NCI-H526 treated with DMSO at 0.1 percent for 48 hours (cell line): ENCODE measurements at regions not wholly inside any gene's neighbourhood (a gene's known extent, or its start where the extent isn't known, plus 50 kb on each side); places are given as distances from the start of the nearest gene placed in this dataset.
"Not testable (repeated sequence)": the region's sequence is repeated elsewhere in the genome, so short reads cannot be mapped to it uniquely, and the experiment has no call there.

Experiments
- DNase-seq: peaks from one replicate; lab custom pipeline; 2025; lab: John Stamatoyannopoulos, UW

- DNase-seq, result no peak
These were observed 99.5 kb downstream of the FMR1NB start for GRCh38 chrX:148080593-148080992.

GRCh38 chrX:148084611-148085010 is 103.5 kb downstream of the FMR1NB start:
- DNase-seq, result no peak

DNA sequence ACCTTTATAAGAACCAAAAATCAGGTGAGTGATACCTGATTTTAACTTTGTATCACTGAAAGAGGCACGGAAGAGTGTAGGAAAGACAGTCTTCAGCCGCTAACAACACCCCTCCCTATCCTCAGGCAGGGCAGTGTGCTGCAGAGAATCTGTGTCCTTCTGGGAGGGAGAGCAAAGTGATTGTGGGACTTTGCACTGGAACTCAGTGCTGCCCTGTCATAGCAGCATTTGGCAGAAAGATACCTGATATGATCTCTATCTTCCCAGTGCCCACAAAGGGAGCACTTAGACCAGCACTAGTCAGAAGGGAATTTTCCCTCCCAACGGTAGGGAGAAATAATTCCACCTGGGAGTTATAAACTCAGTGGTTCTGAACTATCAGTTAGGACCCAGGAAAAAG is 139.0 kb downstream of the FMR1NB start:
- no peak for DNase-seq

GRCh38 chrX:148120999-148121623 is 140.0 kb downstream of the FMR1NB start:
- no peak for DNase-seq

- DNase-seq, result not testable (repeated sequence)
These were observed 147.9 kb downstream of the FMR1NB start for GRCh38 chrX:148128872-148129505.

- DNase-seq, result peak; percentile 4
These were observed 152.1 kb downstream of the FMR1NB start for GRCh38 chrX:148133105-148133725.

GRCh38 chrX:148134578-148134977 is 153.4 kb downstream of the FMR1NB start:
- peak; percentile 36 for DNase-seq

DNA sequence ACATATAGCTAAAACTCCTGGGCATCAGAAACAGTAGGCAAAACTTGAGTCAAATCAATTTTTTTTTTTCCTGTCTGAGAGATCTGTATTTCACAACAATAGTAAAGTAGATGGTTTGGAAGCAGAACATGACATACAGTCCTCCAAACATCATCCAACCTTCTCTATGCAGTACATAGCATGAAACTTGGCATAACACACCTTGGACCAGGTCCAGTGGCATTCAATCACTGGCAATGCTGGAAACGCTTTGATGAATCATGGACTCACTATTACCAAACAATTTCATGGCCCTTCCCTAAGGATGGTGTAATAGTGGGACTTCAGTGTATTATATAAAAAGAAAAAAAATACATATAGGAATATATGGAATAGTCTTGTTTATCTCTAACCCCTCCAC is 154.6 kb downstream of the FMR1NB start:
- DNase-seq, result no peak

GRCh38 chrX:148146121-148146520 is 165.0 kb downstream of the FMR1NB start:
- no peak for DNase-seq

GRCh38 chrX:148156986-148157385 is 175.8 kb downstream of the FMR1NB start:
- DNase-seq, result no peak

DNA sequence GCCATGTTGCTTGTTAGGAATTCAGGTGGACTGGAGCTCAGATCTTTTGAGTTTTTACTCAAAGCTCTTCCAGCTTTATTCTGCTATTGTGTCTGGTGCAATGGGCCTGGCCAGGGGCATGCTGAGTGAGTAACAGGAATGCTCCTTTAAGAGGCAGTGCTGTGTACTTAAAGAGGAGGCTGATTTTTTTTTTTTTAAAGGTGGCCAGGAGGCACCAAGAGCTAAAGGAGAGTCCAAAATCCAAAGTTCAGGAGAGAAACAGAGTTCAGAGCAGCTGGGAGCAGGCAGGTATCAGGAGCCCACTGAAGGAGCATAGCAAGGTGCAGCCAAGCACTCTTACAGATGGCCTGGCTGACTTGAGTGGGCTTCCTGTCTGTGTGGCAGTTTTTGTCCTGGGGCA is 178.7 kb downstream of the FMR1NB start:
- no peak for DNase-seq

DNA sequence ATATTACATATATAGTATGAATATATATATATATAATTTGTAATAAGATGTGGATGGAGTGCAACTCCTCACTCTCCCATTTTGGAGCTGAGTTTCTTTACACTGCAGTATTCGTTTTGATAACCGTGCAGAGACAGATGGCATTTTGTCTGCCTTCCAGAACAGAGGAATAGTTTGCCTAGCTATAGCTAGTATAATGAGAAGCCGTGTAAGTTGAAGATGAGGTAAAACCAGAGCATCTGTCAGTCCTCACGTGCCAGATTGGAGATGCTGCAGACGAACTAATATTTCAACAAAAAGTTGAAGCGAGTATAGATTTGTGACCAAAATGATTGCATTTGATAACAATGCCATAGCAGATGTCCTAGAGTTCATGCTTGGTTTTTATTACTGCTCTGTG is 180.6 kb downstream of the FMR1NB start:
- DNase-seq, result no peak

GRCh38 chrX:148185631-148186030 is 204.5 kb downstream of the FMR1NB start:
- no peak for DNase-seq

GRCh38 chrX:148192547-148192946 is 211.4 kb downstream of the FMR1NB start:
- no peak for DNase-seq

- no peak for DNase-seq
These were observed 212.6 kb downstream of the FMR1NB start for GRCh38 chrX:148193759-148194158.

DNA sequence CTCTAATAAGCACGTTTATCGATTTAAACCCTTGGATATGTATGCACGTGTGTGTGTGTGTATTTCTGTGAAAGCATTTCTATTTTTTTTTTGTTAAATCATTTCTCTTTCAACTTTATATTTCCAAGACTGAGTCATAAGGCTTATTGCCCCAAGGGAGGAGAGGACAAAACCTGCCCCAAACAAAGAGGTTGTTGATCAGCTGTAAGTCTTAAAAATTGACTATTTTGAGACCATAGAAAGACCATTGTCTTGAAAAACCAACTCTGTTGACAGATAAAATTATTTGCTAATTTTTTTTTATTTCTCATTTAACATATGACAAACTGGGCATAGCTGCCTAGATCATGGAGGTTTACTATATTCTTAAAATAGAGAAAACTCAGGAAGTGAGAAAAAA is 222.4 kb downstream of the FMR1NB start:
- DNase-seq, result no peak

DNA sequence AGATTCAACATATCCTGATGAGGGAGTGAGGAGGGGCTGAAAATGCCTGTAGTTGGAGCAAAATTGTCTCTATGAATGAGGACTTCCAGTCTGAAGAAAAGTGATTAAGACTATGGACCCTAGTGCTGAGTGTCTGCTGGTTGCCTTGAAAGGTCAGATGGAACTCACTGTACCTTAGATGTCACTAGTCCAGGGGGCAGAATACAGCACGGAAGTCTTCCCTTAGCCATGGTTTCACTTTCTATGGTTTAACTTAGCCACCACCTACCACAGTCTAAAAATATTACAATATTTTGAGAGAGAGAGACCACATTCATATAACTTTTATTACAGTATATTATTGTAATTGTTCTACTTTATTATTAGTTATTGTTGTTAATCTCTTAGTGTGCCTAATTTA is 223.1 kb downstream of the FMR1NB start:
- no peak for DNase-seq

GRCh38 chrX:148214786-148215185 is 233.6 kb downstream of the FMR1NB start:
- DNase-seq, result no peak

DNA sequence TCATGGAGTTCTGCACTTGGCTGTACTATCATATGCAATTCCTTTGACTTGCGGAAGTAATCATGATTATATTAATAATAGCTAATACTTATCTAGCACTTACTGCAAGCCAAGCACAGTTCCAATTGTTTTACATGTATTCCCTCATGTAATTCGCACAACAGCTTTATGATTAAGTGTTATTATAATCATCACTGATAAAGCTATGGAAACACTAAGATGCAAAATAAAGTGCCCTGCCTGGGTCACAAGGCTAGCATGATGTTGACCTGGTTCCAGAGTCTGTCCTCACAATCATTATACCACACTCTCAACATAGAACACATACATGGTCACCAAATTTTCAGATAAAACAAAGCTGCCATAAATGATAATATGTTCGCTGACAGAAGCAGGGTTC is 234.6 kb downstream of the FMR1NB start:
- DNase-seq, result no peak

DNA sequence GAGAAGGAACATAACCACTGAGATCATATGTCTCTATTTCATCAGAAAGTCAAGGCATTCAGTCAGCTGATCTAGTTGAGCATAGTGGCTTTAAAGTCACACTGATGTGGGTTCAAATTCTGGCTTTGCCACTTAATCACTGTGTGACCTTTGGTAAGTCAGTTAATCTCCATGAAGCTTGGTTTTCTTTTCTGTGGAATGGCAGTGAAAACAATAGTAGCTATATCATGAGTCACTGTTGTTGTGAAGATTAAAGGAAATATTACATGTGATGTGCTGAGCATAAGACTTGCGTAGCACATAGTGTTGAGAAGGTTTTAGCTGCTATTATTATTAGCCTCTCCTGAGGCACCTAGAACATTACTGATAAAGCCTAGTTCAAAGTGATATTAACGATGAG is 242.2 kb downstream of the FMR1NB start:
- no peak for DNase-seq

- peak; percentile 23 for DNase-seq
These were observed 247.4 kb downstream of the FMR1NB start for GRCh38 chrX:148228521-148228920.

- no peak for DNase-seq
These were observed 248.7 kb downstream of the FMR1NB start for GRCh38 chrX:148229801-148230303.

- no peak for DNase-seq
These were observed 240.4 kb upstream of the AFF2 start for GRCh38 chrX:148259990-148260389.
